ENCODE measurements at regions not wholly inside any gene's neighbourhood (a gene's known extent, or its start where the extent isn't known, plus 50 kb on each side); places are given as distances from the start of the nearest gene placed in this dataset.
"Not testable (repeated sequence)": the region's sequence is repeated elsewhere in the genome, so short reads cannot be mapped to it uniquely, and the experiment has no call there.

DNA sequence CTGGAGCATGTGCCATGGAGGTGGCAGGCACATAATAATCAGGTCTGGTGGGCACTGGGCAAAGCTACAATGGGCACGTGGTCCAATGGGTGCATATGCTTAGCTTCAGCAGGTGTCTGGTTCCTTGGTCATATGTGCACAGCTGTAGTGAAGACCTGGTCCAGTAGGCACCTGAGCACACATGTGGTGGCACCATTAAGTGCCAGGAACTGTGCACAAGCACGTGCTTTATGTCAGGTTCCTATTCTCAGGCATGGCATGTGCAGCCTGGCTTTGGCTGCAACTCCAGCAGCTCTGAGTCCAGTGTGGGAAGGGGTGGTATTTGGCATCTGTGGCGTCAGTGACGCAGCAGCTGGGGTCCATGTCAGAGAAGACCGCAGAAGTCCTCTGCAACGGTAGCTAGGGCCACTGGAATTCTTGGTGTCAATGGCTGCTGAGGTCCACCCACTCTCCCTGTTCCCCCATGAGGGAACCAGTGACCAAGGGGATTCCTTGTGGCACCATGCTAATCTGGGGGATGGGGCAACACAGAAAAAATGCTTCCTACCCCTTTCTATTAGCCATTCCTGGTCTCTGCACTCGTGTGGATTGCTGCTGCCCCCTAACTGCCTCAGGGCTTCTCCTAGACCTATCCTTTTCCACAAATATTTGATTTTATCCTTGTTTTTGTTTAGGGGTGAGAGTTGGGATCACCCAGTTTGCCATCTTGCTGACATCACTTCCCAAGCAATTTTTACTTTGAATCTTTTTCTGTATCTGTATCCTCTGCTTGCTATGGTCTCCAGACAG lies 262.9 kb upstream of the MAP2 start:
- DNase-seq (ENCODE audit: insufficient read length) (no peak), FAIRE-seq (no peak)
- TF ChIP-seq POLR2AphosphoS5 (IDR thresholded peaks at IDR 0.05; ENCODE audit: low read depth, low read length) (no peak), POLR2A (IDR thresholded peaks at IDR 0.05; ENCODE audit: low read depth, low read length) (no peak), TAF1 (IDR thresholded peaks at IDR 0.05; ENCODE audit: borderline replicate concordance, low read depth, low read length) (no peak)

GRCh38 chr2:209162129-209162528 lies 261.7 kb upstream of the MAP2 start:
- DNase-seq (ENCODE audit: insufficient read length) (no peak), FAIRE-seq (no peak)
- TF ChIP-seq POLR2AphosphoS5 (IDR thresholded peaks at IDR 0.05; ENCODE audit: low read depth, low read length) (no peak), TAF1 (IDR thresholded peaks at IDR 0.05; ENCODE audit: borderline replicate concordance, low read depth, low read length) (no peak), POLR2A (IDR thresholded peaks at IDR 0.05; ENCODE audit: low read depth, low read length) (no peak)

DNA sequence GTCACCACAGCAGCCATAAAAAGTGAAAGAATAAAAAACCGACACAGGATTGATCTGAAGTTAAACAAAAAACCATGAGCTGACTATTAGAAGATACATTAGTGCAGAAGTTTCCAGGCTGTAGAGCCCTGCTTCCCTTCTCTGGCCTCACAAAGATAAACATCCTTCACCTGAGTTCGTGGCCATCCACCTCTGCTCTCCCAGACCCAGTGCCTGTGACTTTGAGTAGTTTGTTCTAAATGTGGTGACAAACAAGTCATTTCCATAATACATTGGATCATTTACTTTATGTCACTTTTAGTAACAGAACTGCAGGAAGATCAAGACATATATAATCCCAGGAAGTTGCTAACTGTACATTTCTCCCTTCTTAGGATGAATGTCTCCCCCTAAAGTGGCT lies 241.9 kb upstream of the MAP2 start:
- FAIRE-seq: no peak
- TF ChIP-seq POLR2AphosphoS5 (IDR thresholded peaks at IDR 0.05; ENCODE audit: low read depth, low read length): no peak
- TF ChIP-seq POLR2A (IDR thresholded peaks at IDR 0.05; ENCODE audit: low read depth, low read length): no peak
- TF ChIP-seq TAF1 (IDR thresholded peaks at IDR 0.05; ENCODE audit: borderline replicate concordance, low read depth, low read length): no peak
- no peak for DNase-seq (ENCODE audit: insufficient read length)

GRCh38 chr2:209186886-209187285 lies 237.0 kb upstream of the MAP2 start:
- FAIRE-seq; DNase-seq (ENCODE audit: insufficient read length): not testable (repeated sequence)

- TF ChIP-seq POLR2AphosphoS5 (IDR thresholded peaks at IDR 0.05; ENCODE audit: low read depth, low read length) (no peak), POLR2A (IDR thresholded peaks at IDR 0.05; ENCODE audit: low read depth, low read length) (no peak), TAF1 (IDR thresholded peaks at IDR 0.05; ENCODE audit: borderline replicate concordance, low read depth, low read length) (no peak)
- no peak for FAIRE-seq
- no peak for DNase-seq (ENCODE audit: insufficient read length)
Observed at GRCh38 chr2:209189893-209190292, 234.0 kb upstream of the MAP2 start.

DNA sequence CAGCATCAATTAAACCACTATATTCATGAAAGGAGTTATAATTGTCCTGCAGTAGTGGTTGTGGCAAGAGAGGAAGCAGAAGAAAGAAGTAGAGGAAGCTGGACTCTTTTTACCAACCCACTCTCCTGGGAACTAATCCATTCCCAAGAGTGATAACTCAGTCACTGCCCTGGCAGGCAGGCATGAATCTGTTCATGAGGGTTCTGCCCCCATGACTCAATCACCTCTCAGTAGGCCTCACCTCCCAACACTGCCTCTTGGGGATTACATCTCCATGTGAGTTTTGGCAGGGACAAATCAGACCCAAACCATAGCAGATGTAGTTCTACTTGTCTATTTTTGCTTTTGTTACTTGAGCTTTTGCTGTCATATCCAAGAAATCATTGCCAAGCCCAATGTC lies 232.7 kb upstream of the MAP2 start:
- no peak for FAIRE-seq
- no peak for TF ChIP-seq TAF1 (IDR thresholded peaks at IDR 0.05; ENCODE audit: borderline replicate concordance, low read depth, low read length)
- TF ChIP-seq POLR2AphosphoS5 (IDR thresholded peaks at IDR 0.05; ENCODE audit: low read depth, low read length): no peak
- no peak for TF ChIP-seq POLR2A (IDR thresholded peaks at IDR 0.05; ENCODE audit: low read depth, low read length)
- no peak for DNase-seq (ENCODE audit: insufficient read length)

- TF ChIP-seq POLR2AphosphoS5 (IDR thresholded peaks at IDR 0.05; ENCODE audit: low read depth, low read length) (no peak), POLR2A (IDR thresholded peaks at IDR 0.05; ENCODE audit: low read depth, low read length) (no peak), TAF1 (IDR thresholded peaks at IDR 0.05; ENCODE audit: borderline replicate concordance, low read depth, low read length) (no peak)
- no peak for FAIRE-seq
Observed at GRCh38 chr2:209194717-209195116, 229.1 kb upstream of the MAP2 start.

GRCh38 chr2:209208211-209208610 lies 215.6 kb upstream of the MAP2 start:
- FAIRE-seq: no peak
- TF ChIP-seq POLR2A (IDR thresholded peaks at IDR 0.05; ENCODE audit: low read depth, low read length): no peak
- TF ChIP-seq POLR2AphosphoS5 (IDR thresholded peaks at IDR 0.05; ENCODE audit: low read depth, low read length): no peak
- no peak for TF ChIP-seq TAF1 (IDR thresholded peaks at IDR 0.05; ENCODE audit: borderline replicate concordance, low read depth, low read length)
- DNase-seq (ENCODE audit: insufficient read length): no peak

More at GRCh38 chr2:209194717-209195116, 229.1 kb upstream of the MAP2 start:
- no peak for DNase-seq (ENCODE audit: insufficient read length)

GRCh38 chr2:209209943-209210342 lies 213.9 kb upstream of the MAP2 start:
- FAIRE-seq (no peak), DNase-seq (ENCODE audit: insufficient read length) (no peak)
- TF ChIP-seq POLR2A (IDR thresholded peaks at IDR 0.05; ENCODE audit: low read depth, low read length): no peak
- TF ChIP-seq TAF1 (IDR thresholded peaks at IDR 0.05; ENCODE audit: borderline replicate concordance, low read depth, low read length): no peak
- no peak for TF ChIP-seq POLR2AphosphoS5 (IDR thresholded peaks at IDR 0.05; ENCODE audit: low read depth, low read length)

DNA sequence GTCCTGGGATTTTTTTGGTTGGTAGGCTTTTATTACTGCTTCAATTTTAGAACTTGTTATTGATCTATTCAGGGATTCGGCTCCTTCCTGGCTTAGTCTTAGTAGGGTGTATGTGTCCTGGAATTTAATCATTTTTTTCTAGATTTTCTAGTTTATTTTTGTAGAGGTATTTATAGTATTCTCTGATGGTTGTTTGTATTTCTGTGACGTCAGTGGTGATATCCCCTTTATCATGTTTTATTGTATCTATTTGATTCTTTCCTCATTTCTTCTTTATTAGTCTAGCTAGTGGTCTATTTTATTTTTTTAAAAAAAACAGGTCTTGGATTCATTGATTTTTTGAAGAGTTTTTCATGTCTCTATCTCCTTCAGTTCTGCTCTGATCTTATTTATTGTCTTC lies 193.3 kb upstream of the MAP2 start:
- DNase-seq (ENCODE audit: insufficient read length) (no peak), FAIRE-seq (no peak)
- TF ChIP-seq TAF1 (IDR thresholded peaks at IDR 0.05; ENCODE audit: borderline replicate concordance, low read depth, low read length) (no peak), POLR2AphosphoS5 (IDR thresholded peaks at IDR 0.05; ENCODE audit: low read depth, low read length) (no peak), POLR2A (IDR thresholded peaks at IDR 0.05; ENCODE audit: low read depth, low read length) (no peak)

GRCh38 chr2:209236377-209236776 lies 187.5 kb upstream of the MAP2 start:
- FAIRE-seq: no peak
- DNase-seq (ENCODE audit: insufficient read length): no peak
- no peak for TF ChIP-seq POLR2AphosphoS5 (IDR thresholded peaks at IDR 0.05; ENCODE audit: low read depth, low read length)
- TF ChIP-seq TAF1 (IDR thresholded peaks at IDR 0.05; ENCODE audit: borderline replicate concordance, low read depth, low read length): no peak
- TF ChIP-seq POLR2A (IDR thresholded peaks at IDR 0.05; ENCODE audit: low read depth, low read length): no peak

GRCh38 chr2:209238765-209239584 lies 184.9 kb upstream of the MAP2 start:
- TF ChIP-seq TAF1 (IDR thresholded peaks at IDR 0.05; ENCODE audit: borderline replicate concordance, low read depth, low read length): no peak
- TF ChIP-seq POLR2AphosphoS5 (IDR thresholded peaks at IDR 0.05; ENCODE audit: low read depth, low read length): no peak
- no peak for TF ChIP-seq POLR2A (IDR thresholded peaks at IDR 0.05; ENCODE audit: low read depth, low read length)
- FAIRE-seq (no peak), DNase-seq (ENCODE audit: insufficient read length) (no peak)

All from GM12892 (cell line).